Activated CD8-positive, alpha-beta T cell treated with anti-CD3 and anti-CD28 coated beads for 36 hours (primary cell): ENCODE measurements at regions not wholly inside any gene's neighbourhood (a gene's known extent, or its start where the extent isn't known, plus 50 kb on each side); places are given as distances from the start of the nearest gene placed in this dataset.

Source experiments
- ATAC-seq: fragments of 200-7000 bp; cut with Tn5 transposase; one replicate; pipeline ENCODE4 v1.10.0; 2021; ENCODE audit warnings: mild to moderate bottlenecking, moderate library complexity
- CTCF ChIA-PET: fragments of 350-600 bp; sonication (Branson Sonifier 250); formaldehyde crosslinking; loops from one replicate; lab custom pipeline; 2021; ENCODE audit warnings: antibody characterized with exemption; lab: Charles Lee
- POLR2A ChIA-PET: fragments of 350-600 bp; sonication (Branson Sonifier 250); formaldehyde crosslinking; loops from one replicate; lab custom pipeline; 2021; ENCODE audit warnings: antibody characterized with exemption; lab: Charles Lee
- DNase-seq: peaks from one replicate; pipeline ENCODE4 v3.0.0-alpha.2; 2020
- H3K27ac Mint-ChIP-seq: one replicate; pipeline ENCODE4 v1.8.0; 2021; ENCODE audit warnings: mild to moderate bottlenecking, mixed read lengths
- H3K27me3 Mint-ChIP-seq: one replicate; pipeline ENCODE4 v1.8.0; 2021; ENCODE audit warnings: mixed read lengths
- H3K36me3 Mint-ChIP-seq: one replicate; pipeline ENCODE4 v1.8.0; 2021; ENCODE audit warnings: low read depth, mixed read lengths
- H3K4me1 Mint-ChIP-seq: one replicate; pipeline ENCODE4 v1.8.0; 2021; ENCODE audit warnings: low read depth, mixed read lengths
- H3K4me3 Mint-ChIP-seq: one replicate; pipeline ENCODE4 v1.8.0; 2021; ENCODE audit warnings: mild to moderate bottlenecking, moderate library complexity, mixed read lengths
- H3K9me3 Mint-ChIP-seq: one replicate; pipeline ENCODE4 v1.8.0; 2021; ENCODE audit warnings: mixed read lengths
- CTCF ChIP-seq: fragments of 200-600 bp; IDR thresholded peaks from one replicate; pipeline ENCODE4 v1.8.0; 2022; ENCODE audit warnings: antibody characterized with exemption, mild to moderate bottlenecking
- intact Hi-C: fragments of 100-400 bp; cut with micrococcal nuclease; formaldehyde crosslinking; loops from one replicate; pipeline ENCODE4 v1.10.0; 2022

DNA sequence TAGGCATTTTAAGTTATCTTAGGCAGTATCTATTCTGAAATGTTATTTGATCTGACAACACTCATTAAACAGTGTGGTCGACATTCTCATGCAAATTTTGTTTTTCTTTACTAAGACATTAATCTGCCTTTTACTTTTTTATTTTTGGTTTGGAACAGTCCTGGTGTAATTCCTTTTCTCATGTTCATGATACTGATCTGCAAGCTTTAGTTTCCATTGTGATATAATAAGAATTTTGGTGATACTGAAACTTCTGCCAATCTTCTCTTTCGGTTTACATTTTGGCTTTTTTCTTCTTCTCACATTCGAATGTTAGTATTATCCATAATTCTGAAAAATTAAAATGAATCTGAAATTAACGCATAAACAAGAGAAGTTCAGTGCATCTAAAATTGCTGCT lies 281.9 kb upstream of the MTPN start:
- no peak overlapping the region for H3K4me3 Mint-ChIP-seq
- no peak overlapping the region for H3K27ac Mint-ChIP-seq
- DNase-seq (no peak), ATAC-seq (no peak)
- ChIA-PET CTCF (interaction anchor here (1.1 kb wide), 1 partner anchor 144 kb away, joined by 3 read pairs; no protein-coding TSS in a partner anchor), POLR2A (no interaction called here)
- TF ChIP-seq CTCF: no peak
- H3K4me1 Mint-ChIP-seq: no peaks in the 10 kb centered on the region
- H3K9me3 Mint-ChIP-seq: peaks cover 20% of the 10 kb centered on the region
- intact Hi-C loops: no loop called here
- H3K27me3 Mint-ChIP-seq: no peaks in the 10 kb centered on the region
- H3K36me3 Mint-ChIP-seq: no peaks in the 10 kb centered on the region

DNA sequence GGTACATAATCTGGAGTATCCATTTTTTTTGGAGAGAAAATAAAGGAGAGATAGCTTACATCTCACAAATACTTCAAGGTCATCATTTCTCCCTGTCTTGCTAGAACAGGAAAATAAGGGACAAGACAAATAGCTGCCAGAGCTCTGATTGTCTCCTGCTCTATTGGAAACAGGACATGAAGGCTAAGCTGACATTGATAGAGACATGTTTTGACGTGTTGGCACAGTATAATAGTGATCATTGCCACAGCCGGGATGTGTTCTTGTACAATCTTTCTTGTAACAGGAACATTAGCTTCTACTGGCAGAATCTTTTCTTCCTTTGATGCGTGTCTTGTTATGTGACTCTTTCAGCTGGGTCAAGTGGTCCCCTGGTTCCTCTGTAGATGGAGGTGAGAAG lies 279.3 kb upstream of the MTPN start:
- CTCF ChIA-PET: no interaction called here
- no peak overlapping the region for H3K4me3 Mint-ChIP-seq
- TF ChIP-seq CTCF: no peak

DNA sequence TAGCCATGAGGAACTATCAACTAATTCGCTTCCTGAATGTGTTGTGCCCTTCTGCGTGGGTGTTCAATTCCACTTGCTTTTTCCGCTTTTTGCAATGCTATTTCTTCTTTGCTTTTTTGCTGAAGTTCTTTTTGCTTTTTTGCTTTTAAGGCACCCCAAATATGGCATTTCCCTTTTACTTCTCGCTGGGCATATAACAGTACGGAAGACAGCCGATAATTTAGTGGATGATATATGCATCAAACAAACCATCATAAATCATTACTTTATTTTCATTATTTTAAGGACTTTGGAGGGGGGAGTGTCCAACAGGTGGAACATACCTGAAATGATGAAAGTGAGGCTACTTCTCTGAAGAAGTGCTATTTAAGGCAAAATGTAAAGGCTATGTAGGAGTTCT lies 277.0 kb upstream of the MTPN start:
- H3K36me3 Mint-ChIP-seq: no peaks in the 10 kb centered on the region
- no peak for TF ChIP-seq CTCF
- DNase-seq (no peak), ATAC-seq (no peak)
- intact Hi-C loops: no loop called here
- H3K27me3 Mint-ChIP-seq: no peaks in the 10 kb centered on the region
- ChIA-PET CTCF (no interaction called here), POLR2A (no interaction called here)
- no peak overlapping the region for H3K4me3 Mint-ChIP-seq
- H3K9me3 Mint-ChIP-seq: no peaks in the 10 kb centered on the region
- H3K4me1 Mint-ChIP-seq: no peaks in the 10 kb centered on the region
- H3K27ac Mint-ChIP-seq: no peak overlapping the region

More for the DNA sequence above, 279.3 kb upstream of the MTPN start:
- POLR2A ChIA-PET: no interaction called here
- H3K27me3 Mint-ChIP-seq: no peaks in the 10 kb centered on the region
- intact Hi-C loops: no loop called here
- peaks cover 12% of the 10 kb centered on the region for H3K9me3 Mint-ChIP-seq
- DNase-seq: no peak
- H3K36me3 Mint-ChIP-seq: no peaks in the 10 kb centered on the region
- H3K4me1 Mint-ChIP-seq: no peaks in the 10 kb centered on the region
- no peak overlapping the region for H3K27ac Mint-ChIP-seq
- ATAC-seq: no peak

- ChIA-PET POLR2A (no interaction called here), CTCF (no interaction called here)
- H3K27me3 Mint-ChIP-seq: no peaks in the 10 kb centered on the region
- H3K4me1 Mint-ChIP-seq: no peaks in the 10 kb centered on the region
- intact Hi-C loops: no loop called here
- no peak overlapping the region for H3K27ac Mint-ChIP-seq
- H3K4me3 Mint-ChIP-seq: no peak overlapping the region
- H3K9me3 Mint-ChIP-seq: no peaks in the 10 kb centered on the region
- DNase-seq (no peak), ATAC-seq (no peak)
- H3K36me3 Mint-ChIP-seq: no peaks in the 10 kb centered on the region
- TF ChIP-seq CTCF: no peak
Measured at GRCh38 chr7:136251826-136252225, 274.7 kb upstream of the MTPN start.

GRCh38 chr7:136247211-136247610 lies 270.1 kb upstream of the MTPN start:
- Mint-ChIP-seq H3K27ac (no peak overlapping the region), H3K27me3 (no peaks in the 10 kb centered on the region), H3K9me3 (no peaks in the 10 kb centered on the region), H3K4me3 (no peak overlapping the region), H3K4me1 (no peaks in the 10 kb centered on the region), H3K36me3 (no peaks in the 10 kb centered on the region)
- DNase-seq (no peak), ATAC-seq (no peak)
- POLR2A ChIA-PET: no interaction called here
- TF ChIP-seq CTCF: no peak
- CTCF ChIA-PET: no interaction called here
- intact Hi-C loops: no loop called here
